ENCODE measurements at regions not wholly inside any gene's neighbourhood (a gene's known extent, or its start where the extent isn't known, plus 50 kb on each side); places are given as distances from the start of the nearest gene placed in this dataset.

GRCh38 chr6:126631363-126631762 lies 291.4 kb downstream of the CENPW start:
- no peak for TF ChIP-seq JUNB (IDR thresholded peaks at IDR 0.05; ENCODE audit: unreplicated experiment)
- TF ChIP-seq ZNF114 (CRISPR knock-in tag; IDR thresholded peaks at IDR 0.05), result no peak
- Histone ChIP-seq H3K4me2 (no peak overlapping the region), H4K20me1 (replicated peaks; ENCODE audit: insufficient read depth) (no peaks in the 10 kb centered on the region), H3F3A (replicated peaks; ENCODE audit: low read depth) (no peaks in the 10 kb centered on the region), H3K79me2 (replicated peaks; ENCODE audit: insufficient read depth) (no peaks in the 10 kb centered on the region), H3K36me3 (ENCODE audit: insufficient read depth) (no peaks in the 10 kb centered on the region), H3K27ac (ENCODE audit: low read depth) (no peak overlapping the region), H3K4me1 (ENCODE audit: insufficient read depth) (0 out of 2 replicates have a peak, but pooled peaks cover 8% of the 10 kb centered on the region), H3K9me2 (ENCODE audit: insufficient read depth) (peaks cover 7% of the 10 kb centered on the region; the same call in 1 of the 2 replicates), H3K27me3 (ENCODE audit: insufficient read depth) (no peaks in the 10 kb centered on the region), H3K4me3 (no peak overlapping the region), H2AFZ (no peak overlapping the region)
- peaks cover 10% of the 10 kb centered on the region; the same call in 2 of the 3 replicates for H3K4me1 Mint-ChIP-seq
- H3K27ac Mint-ChIP-seq, result peak overlapping the region; percentile 89; the same call in 1 of the 2 replicates
- no peaks in the 10 kb centered on the region for H3K9me3 Mint-ChIP-seq
- peaks cover 1% of the 10 kb centered on the region for H3K27me3 Mint-ChIP-seq (ENCODE audit: insufficient read depth, low read depth, poor library complexity)
- DNase-seq (ENCODE audit: low spot score) (no peak), ATAC-seq (no peak)
- no peak overlapping the region for H3K4me3 Mint-ChIP-seq
- H3K36me3 Mint-ChIP-seq (ENCODE audit: low read depth), result no peaks in the 10 kb centered on the region

- no peak overlapping the region for H3K4me2 ChIP-seq
- H2AFZ ChIP-seq, result 0 out of 2 replicates have a peak overlapping the region, but pooled peaks have one; percentile 33
- H3F3A ChIP-seq (replicated peaks; ENCODE audit: low read depth), result no peaks in the 10 kb centered on the region
- 0 out of 2 replicates have a peak, but pooled peaks cover 8% of the 10 kb centered on the region for H3K4me1 ChIP-seq (ENCODE audit: insufficient read depth)
- Mint-ChIP-seq H3K9me3 (no peaks in the 10 kb centered on the region), H3K4me1 (peaks cover 10% of the 10 kb centered on the region; the same call in 2 of the 3 replicates), H3K27ac (peak overlapping the region; percentile 89), H3K36me3 (ENCODE audit: low read depth) (no peaks in the 10 kb centered on the region), H3K4me3 (no peak overlapping the region), H3K27me3 (ENCODE audit: insufficient read depth, low read depth, poor library complexity) (peaks cover 1% of the 10 kb centered on the region)
- H3K79me2 ChIP-seq (replicated peaks; ENCODE audit: insufficient read depth), result no peaks in the 10 kb centered on the region
- no peaks in the 10 kb centered on the region for H3K36me3 ChIP-seq (ENCODE audit: insufficient read depth)
- H3K4me3 ChIP-seq, result no peak overlapping the region
- no peaks in the 10 kb centered on the region for H3K27me3 ChIP-seq (ENCODE audit: insufficient read depth)
- DNase-seq (ENCODE audit: low spot score) (no peak), ATAC-seq (no peak)
- TF ChIP-seq ZNF331 (CRISPR knock-in tag; IDR thresholded peaks at IDR 0.05; ENCODE audit: low read depth) (no peak), STAT1 (IDR thresholded peaks at IDR 0.05; ENCODE audit: unreplicated experiment) (no peak), EZH2phosphoT487 (IDR thresholded peaks at IDR 0.05; ENCODE audit: unreplicated experiment) (no peak), NANOG (IDR thresholded peaks at IDR 0.05; ENCODE audit: borderline replicate concordance) (no peak), POLR2AphosphoS5 (IDR thresholded peaks at IDR 0.05; ENCODE audit: low read depth) (no peak), JUNB (IDR thresholded peaks at IDR 0.05; ENCODE audit: unreplicated experiment) (no peak)
- peaks cover 7% of the 10 kb centered on the region; the same call in 1 of the 2 replicates for H3K9me2 ChIP-seq (ENCODE audit: insufficient read depth)
- no peaks in the 10 kb centered on the region for H4K20me1 ChIP-seq (replicated peaks; ENCODE audit: insufficient read depth)
- no peak overlapping the region for H3K27ac ChIP-seq (ENCODE audit: low read depth)
Observed at GRCh38 chr6:126632271-126632670, 292.4 kb downstream of the CENPW start.

GRCh38 chr6:126633373-126633772 lies 293.5 kb downstream of the CENPW start:
- Histone ChIP-seq H3K4me1 (ENCODE audit: insufficient read depth) (0 out of 2 replicates have a peak, but pooled peaks cover 8% of the 10 kb centered on the region), H3K79me2 (replicated peaks; ENCODE audit: insufficient read depth) (no peaks in the 10 kb centered on the region), H3K4me3 (no peak overlapping the region), H4K20me1 (replicated peaks; ENCODE audit: insufficient read depth) (no peaks in the 10 kb centered on the region), H3K27me3 (ENCODE audit: insufficient read depth) (no peaks in the 10 kb centered on the region), H3F3A (replicated peaks; ENCODE audit: low read depth) (no peaks in the 10 kb centered on the region), H3K4me2 (no peak overlapping the region), H3K9me2 (ENCODE audit: insufficient read depth) (no peaks in the 10 kb centered on the region), H3K36me3 (ENCODE audit: insufficient read depth) (no peaks in the 10 kb centered on the region), H2AFZ (peak overlapping the region; percentile 63; the same call in 1 of the 2 replicates), H3K27ac (ENCODE audit: low read depth) (peak overlapping the region; percentile 27; the same call in 1 of the 2 replicates)
- no peak for DNase-seq (ENCODE audit: low spot score)
- Mint-ChIP-seq H3K27me3 (ENCODE audit: insufficient read depth, low read depth, poor library complexity) (peaks cover 1% of the 10 kb centered on the region), H3K4me1 (peaks cover 10% of the 10 kb centered on the region; the same call in 2 of the 3 replicates), H3K4me3 (no peak overlapping the region), H3K27ac (peak overlapping the region; percentile 86), H3K9me3 (no peaks in the 10 kb centered on the region), H3K36me3 (ENCODE audit: low read depth) (no peaks in the 10 kb centered on the region)
- no peak for ATAC-seq
- TF ChIP-seq ETS1 (IDR thresholded peaks at IDR 0.05), result no peak
- TF ChIP-seq EZH2phosphoT487 (IDR thresholded peaks at IDR 0.05; ENCODE audit: unreplicated experiment), result no peak
- TF ChIP-seq JUNB (IDR thresholded peaks at IDR 0.05; ENCODE audit: unreplicated experiment), result no peak
- no peak for TF ChIP-seq CREB1 (CRISPR knock-in tag; IDR thresholded peaks at IDR 0.05; ENCODE audit: low read depth)
- no peak for TF ChIP-seq EZH2 (IDR thresholded peaks at IDR 0.05; ENCODE audit: low read depth, unreplicated experiment)
- TF ChIP-seq STAT1 (IDR thresholded peaks at IDR 0.05; ENCODE audit: unreplicated experiment), result no peak
- TF ChIP-seq ZNF114 (CRISPR knock-in tag; IDR thresholded peaks at IDR 0.05), result no peak
